ENCODE measurements at regions not wholly inside any gene's neighbourhood (a gene's known extent, or its start where the extent isn't known, plus 50 kb on each side); places are given as distances from the start of the nearest gene placed in this dataset.

- TF ChIP-seq CTCF (IDR thresholded peaks at IDR 0.05) (no peak), POLR2AphosphoS5 (IDR thresholded peaks at IDR 0.05; ENCODE audit: insufficient read depth in 1 of 2, low read depth in 1 of 2) (no peak)
These were observed 882.3 kb downstream of the LRFN5 start for GRCh38 chr14:42488965-42489364.
